Iris pigment epithelial cell (primary cell): ENCODE measurements at regions not wholly inside any gene's neighbourhood (a gene's known extent, or its start where the extent isn't known, plus 50 kb on each side); places are given as distances from the start of the nearest gene placed in this dataset.
A peak's percentile ranks its signal among the peaks of the same experiment; 100 is the strongest.
"Not testable (repeated sequence)": the region's sequence is repeated elsewhere in the genome, so short reads cannot be mapped to it uniquely, and the experiment has no call there.

ENCODE experiments used
- DNase-seq: peaks from one replicate; pipeline ENCODE4 v3.0.0-alpha.2; 2011; ENCODE audit warnings: low read depth

DNA sequence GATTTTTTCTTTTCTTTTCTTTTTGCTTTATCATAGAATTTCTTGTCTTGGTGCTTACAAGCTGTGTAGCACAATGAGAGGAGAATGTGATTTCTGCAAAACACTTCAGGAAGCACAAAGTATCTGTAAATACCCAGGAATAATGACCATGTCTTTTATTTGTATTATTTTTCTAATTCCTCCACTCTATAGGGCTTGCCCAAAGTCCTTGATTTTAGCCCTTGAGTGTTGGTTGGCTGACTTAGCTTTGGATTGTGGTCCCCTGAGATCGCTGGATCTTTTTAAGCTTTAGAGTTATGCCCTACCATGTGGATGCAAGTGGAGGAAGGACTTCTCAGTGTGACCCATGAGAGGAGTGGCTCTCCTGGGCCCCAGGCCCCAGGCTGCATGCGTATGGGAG, 52.2 kb downstream of the HOXC4 start:
- not testable (repeated sequence) for DNase-seq

DNA sequence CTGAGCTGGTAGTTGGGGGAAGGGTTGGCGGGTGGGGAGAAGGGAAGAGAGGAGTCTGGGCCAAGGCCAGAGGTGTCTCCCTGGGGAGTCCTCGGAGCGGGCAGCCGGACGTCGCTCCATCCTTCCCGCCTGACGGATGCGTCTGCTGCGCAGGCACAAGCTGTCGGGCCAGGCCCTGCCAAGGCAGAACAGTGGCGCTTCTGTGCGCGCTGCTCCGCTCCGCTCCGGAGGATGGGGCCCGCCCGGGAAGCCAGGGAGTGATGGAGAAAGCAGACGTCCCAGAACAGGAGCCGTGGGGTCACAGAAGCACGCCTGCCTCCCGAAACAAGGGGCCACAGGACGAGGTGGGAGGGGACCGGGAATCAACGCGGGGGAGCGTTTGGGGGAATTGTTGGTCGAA, 52.6 kb downstream of the HOXC4 start:
- DNase-seq = not testable (repeated sequence)

DNA sequence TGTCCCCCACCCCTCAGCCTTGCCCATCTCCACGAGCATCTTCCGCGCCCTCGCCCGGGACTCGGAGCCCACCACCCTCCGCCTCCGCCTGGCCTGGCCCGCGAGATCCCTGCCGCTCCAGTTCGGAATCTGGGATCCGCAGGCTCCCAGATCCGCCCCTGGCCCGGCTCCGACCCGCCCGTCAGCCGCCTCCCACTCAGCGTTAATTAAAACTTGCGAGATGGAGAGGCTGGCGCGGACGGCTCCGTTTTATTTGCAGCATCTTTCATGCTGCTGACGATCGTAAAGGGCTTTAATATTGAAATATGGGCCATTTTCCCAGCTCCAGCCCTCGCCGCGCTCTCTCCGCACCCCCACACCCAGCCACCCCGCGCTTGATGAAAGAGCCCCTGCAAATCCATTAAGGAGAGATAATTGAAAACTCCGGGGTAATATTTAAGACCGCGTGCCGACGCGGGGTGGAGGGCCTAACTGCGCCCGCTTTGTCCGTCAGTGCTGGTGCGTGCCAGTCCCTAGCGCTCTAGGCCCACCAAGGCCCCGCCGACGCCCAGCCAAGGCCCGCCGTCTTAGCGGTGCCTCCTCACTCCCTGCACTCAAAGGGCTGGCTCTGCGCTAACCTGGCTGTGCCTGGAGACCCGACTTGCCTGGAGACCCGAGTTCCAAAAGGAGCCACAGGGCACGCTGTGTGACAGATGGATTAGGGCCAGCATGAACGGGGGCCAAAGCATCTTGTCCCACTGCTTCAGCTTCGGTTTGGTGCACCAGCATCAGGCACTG, 53.4 kb downstream of the HOXC4 start:
- not testable (repeated sequence) for DNase-seq

DNA sequence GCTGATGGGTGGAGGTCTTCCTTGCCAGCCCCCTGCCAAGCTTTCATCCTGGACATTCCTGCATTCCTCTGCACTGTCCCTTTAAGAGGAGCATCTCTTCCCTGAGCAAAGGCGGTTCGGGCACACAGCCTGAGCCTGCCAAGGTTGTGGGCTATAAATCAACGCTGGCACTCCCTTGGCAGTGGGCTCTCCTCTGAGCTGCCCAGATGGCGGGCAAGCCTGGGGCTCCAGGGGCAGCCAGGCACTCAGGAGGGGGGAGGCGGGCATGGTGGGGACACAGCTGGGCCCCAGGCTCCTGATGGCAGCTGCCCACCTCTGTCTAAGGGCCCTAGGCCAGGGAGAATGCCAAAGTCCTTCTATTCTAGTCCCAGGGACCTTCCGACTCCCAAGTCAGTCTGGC, 58.7 kb downstream of the HOXC4 start:
- not testable (repeated sequence) for DNase-seq

DNA sequence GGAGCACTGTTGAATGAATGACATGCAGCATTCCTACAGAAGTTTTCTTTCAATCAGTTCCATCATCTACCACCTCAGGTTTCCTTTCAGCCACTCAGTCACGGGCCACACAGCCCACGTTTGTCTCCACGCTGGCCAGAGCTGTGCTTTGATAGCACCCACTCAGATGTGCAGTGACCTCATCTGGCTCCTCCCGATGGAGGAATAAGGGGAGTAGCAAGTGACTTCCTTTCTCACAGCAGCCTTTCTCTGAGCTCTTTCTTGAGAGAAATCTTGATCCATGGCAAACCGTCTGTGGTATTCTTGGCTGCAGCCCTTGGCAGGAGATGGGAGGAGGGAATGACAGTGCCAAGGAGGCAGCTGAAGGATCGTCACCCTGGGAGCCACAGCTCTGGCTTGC, 62.4 kb downstream of the HOXC4 start:
- peak; percentile 18 for DNase-seq

DNA sequence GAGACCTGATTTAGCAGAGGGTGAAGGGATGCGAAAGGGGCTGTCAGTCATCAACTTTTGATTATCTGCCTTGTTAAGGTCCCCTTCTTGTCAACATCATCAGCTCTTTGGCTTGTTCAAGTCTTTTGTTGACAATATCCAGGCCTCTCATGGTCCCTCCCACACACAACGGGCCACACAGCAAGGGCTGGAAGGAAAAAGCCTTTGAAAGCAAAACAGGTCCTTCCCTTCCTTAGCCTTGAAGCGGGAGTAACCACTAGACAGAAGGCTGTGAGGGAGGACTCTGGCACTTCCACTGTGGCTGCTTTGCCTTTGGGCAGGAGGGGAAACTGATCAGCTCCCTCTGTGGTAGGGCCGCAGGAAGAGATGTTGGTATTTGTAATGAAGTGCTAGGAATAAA, 63.8 kb downstream of the HOXC4 start:
- DNase-seq = not testable (repeated sequence)

DNA sequence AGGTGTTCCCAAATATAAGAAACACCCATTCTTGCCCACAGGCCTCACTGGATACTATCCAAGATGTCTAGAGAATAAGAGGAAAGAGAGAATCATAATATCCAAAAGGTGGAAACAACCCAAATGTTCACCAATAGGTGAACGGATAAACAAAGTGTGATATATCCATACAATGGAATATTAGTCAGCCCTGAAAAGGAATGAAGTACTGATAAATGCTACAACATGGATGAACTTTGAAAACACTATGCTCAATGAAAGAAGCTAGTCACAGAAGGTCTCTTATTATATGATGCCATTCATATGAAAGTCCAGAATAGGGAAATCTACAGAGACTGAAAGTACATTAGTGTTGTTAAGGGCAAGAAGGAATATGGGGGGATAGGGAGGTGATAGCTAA, 65.4 kb downstream of the HOXC4 start:
- DNase-seq = not testable (repeated sequence)

DNA sequence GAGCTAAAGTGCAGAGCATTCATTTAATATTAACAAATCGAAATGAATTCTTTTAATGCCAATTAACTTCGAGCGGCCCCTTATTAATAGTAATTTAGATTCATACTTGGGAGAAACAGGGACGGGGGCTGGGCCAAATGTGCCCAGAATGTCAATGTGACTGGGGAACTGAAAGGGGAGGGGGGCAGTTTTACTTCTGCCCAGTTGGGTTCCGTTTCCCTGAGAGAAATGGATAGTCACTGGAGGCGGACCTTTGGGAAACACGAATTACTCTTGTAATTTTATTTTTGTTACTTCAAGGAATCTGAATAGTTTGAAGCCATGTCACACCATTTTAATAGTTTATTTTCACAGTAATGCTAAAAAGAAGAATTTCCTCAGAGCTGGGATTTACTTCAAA, 64.8 kb downstream of the SMUG1 start:
- not testable (repeated sequence) for DNase-seq

DNA sequence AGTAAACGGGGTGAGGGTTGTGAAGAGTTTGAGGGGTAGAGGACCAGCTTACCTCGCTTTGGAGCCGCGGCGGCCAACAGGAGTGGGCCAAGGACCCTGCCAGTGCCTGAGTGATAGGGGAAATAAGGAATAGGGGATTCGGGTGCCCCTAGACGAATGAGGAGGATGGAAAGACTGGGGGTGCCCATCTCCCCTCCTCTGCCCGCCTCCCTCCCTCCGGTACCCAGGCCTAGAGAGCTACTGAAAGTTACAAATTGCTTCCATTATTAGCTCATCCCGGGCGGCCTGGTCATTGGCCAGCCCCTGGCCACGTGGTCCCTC, 63.1 kb downstream of the SMUG1 start:
- DNase-seq = not testable (repeated sequence)

DNA sequence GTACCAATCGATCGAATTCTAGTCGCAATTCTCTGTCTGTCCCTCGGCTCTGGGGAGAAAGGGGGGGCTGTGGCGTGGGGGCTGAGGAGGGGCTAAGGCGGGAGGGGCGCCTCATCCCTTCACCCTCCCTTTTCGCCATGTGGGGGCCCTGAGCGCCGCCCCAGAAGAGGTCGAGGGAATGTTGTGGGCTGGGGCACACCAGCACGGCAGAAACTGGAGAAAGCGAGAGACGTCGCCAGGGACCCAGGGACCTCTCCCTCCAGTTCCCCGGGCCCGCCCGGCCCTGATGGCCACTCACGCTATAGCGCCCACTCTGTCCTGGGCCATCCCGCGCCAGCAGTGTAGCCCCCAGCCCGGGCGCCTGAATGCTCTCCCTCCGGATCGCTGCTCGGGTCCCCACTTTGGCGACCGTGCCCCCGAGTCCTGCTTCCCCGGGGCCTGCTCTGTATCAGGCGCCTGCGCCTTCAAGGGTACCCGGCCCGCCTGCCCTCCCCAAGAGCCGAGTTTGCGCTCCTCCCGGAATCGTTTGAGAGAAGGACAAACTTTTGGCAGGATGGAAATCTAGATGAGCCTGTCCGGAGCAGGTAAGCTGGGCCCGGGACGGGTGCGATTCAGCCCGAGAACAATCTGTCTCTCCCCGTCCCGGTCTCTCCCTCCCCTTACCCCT, 62.6 kb downstream of the SMUG1 start:
- no peak for DNase-seq

DNA sequence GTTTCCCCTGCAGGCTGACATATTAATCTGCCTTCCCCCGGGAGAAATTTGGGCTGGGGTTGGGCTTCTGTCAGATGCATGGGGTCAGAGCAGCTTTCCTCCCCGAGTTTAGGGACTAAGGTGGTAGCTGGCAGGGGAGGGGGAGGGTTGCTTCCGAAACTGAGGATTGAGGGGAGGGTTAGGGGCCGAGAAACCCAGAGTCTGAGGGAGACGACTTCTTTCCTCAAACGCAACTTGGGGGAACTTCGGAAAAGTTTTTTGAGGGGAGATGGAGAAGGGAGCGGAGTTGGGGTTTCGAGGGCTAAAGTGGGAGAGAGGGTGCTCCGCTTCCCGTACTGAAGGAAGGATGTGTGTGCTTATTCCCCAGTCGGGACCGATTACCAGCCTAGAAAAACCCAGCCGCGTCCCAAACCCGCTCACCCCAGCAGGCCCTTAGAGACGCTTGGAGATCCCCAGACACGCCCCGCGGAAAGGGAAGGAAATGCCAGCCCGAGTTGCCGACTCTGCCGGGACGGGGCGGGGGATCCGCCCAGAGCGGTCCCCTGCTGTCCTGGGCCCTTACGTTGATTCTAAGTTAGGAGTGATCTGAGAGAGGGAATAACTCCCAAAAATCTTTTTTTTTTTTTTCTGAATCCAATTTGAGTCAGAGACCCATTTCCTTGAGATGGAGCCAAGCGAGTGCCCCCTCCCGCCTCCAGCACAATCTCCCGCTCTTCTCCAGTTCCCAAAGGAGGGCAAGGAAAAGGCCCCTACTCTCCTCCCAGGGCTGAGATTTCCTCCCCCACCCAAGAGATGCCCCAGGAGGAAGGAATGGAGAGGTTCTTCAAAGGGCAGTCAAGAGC, 61.9 kb downstream of the SMUG1 start:
- peak; percentile 14 for DNase-seq

DNA sequence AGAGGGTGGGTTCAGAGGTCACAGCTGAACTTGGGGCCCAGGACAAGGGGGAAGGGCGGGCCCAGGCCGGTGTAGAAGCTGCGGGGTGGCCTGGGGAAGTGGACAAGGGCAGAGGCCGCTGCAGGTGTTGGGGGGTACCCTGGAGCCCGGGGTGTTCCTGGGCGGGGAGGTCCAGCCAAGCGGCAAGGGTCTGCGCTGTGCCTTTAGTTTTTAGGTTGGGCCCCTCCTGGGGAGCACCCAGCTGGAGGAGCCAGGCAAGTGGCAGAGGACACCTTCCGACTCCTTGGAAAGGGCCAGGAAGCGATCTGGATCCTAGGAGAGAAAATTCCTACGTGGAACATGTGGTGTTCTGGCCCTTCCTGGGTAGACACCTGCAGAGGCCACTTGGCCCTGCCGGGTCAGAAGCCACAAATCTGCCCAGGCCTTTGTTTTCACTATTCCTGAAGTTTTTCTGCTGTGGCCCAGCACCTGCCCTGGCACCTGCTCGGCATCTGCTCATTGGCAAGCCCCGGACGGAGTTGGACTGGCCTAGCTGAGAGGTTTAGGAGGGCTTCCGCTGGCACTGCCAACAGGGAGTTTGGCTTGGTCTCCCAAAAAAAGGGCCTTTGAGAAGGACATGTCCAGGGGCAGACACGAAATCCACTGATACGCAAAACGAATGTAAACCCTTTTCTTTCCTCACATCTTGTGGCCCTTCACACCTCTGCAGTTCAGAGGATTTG, 61.1 kb downstream of the SMUG1 start:
- DNase-seq = no peak

DNA sequence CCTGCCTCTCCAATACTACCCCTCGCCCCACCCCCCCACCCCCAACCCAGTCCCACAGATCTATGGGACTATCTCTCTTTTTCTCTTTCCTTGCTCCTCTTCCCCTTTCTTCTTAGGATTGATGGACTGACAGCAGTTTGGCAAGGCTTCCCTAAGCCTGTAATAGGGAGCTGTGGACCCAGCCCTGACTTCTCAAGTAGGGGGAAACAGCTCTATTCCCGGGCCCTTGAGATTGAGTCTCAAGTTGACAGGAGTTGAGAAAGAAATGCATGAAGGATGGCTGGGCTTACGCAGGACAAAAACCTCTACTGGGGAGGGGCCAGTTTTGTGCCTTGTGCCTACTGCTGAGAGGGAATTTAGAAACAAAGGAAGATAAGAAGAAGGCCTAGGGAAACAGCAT, 60.4 kb downstream of the SMUG1 start:
- no peak for DNase-seq

DNA sequence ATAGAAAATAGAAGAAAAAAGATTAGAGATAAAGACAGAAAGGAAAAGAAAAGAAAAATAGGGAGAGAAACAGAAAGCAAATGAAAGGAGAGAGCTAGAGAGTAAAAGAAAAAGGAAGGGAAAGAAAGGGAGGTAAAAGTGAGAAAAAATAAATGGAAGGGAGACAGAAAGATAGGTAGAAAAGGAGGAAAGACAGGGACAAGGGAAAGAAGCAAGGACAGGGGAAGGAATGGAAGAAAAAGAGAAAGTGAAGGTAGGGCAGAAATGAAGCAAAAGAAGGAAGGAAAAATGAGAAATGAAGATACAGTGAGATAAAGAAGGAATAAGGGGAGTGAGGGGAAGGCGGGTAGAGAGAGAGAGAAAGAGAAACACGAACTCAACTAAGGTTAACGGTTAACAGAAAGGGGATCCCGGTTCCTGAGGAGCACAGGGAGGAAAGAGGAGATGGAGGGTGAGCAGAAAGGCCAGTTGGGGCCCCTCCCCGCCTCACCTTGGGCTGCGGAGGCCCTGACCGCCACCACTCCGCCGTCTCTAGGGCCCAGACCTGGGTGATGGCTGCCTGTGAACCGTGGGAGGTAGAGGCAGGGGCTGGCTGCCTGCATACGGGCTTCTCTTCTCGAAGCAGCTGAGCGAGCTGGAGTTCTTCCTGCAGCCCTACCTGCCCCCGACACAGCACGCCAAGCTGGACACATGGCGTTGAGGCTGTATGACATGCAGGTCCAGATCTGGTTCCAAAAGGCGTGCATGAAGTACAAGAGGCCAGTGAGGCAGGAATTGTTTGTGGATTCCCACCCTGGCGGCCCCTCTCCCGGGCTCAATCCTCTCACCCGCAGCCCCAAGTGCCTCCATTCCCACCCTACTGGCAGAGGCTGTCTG, 59.5 kb downstream of the SMUG1 start:
- DNase-seq = no peak
